Glutamatergic neuron (in vitro differentiated cells): ENCODE measurements at regions not wholly inside any gene's neighbourhood (a gene's known extent, or its start where the extent isn't known, plus 50 kb on each side); places are given as distances from the start of the nearest gene placed in this dataset.

ENCODE experiments used
- DNase-seq: peaks from one replicate; pipeline ENCODE4 v3.0.0; 2022
- H3K27ac Mint-ChIP-seq: one replicate; pipeline ENCODE4 v1.8.0; 2020; ENCODE audit warnings: mild to moderate bottlenecking, mixed read lengths, inconsistent platforms; ENCODE audit not compliant: unreplicated experiment
- H3K27me3 Mint-ChIP-seq: one replicate; pipeline ENCODE4 v1.8.0; 2020; ENCODE audit warnings: mild to moderate bottlenecking, moderate library complexity, mixed read lengths, inconsistent platforms; ENCODE audit not compliant: unreplicated experiment
- H3K36me3 Mint-ChIP-seq: one replicate; pipeline ENCODE4 v1.8.0; 2020; ENCODE audit warnings: mild to moderate bottlenecking, mixed read lengths, inconsistent platforms; ENCODE audit not compliant: unreplicated experiment
- H3K4me1 Mint-ChIP-seq: one replicate; pipeline ENCODE4 v1.8.0; 2020; ENCODE audit warnings: mild to moderate bottlenecking, low read depth, mixed read lengths, inconsistent platforms; ENCODE audit not compliant: unreplicated experiment
- H3K4me3 Mint-ChIP-seq: one replicate; pipeline ENCODE4 v1.8.0; 2020; ENCODE audit warnings: mild to moderate bottlenecking, mixed read lengths, inconsistent platforms; ENCODE audit not compliant: unreplicated experiment
- H3K9me3 Mint-ChIP-seq: one replicate; pipeline ENCODE4 v1.8.0; 2020; ENCODE audit warnings: mild to moderate bottlenecking, moderate library complexity, mixed read lengths, inconsistent platforms; ENCODE audit not compliant: unreplicated experiment
- CTCF ChIP-seq: fragments of 200-600 bp; sonication (generic); IDR thresholded peaks from one replicate; pipeline ENCODE4 v1.5.0; 2021; ENCODE audit not compliant: partially characterized antibody, unreplicated experiment

DNA sequence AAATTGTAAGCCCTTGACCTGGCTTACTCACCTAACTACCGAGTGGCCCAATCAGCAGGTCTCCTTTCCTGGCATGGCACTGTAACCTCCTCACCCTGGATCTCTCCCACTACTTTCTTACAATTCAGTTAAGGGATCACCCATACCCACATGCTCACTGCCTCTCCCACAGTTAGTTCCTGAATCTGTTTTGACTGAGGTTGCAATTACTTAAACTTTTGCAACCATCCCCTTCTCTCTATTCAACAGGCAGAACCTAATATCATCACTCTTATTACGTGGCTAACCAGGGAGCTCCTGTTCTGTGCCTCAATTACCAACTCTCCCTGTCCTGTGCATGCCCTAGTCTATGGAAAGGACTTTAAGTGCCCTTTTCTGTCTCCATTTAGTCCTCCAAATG lies 84.2 kb upstream of the IKZF1 start:
- H3K27ac Mint-ChIP-seq: no peak overlapping the region
- TF ChIP-seq CTCF: no peak
- H3K36me3 Mint-ChIP-seq: no peaks in the 10 kb centered on the region
- peaks cover 3% of the 10 kb centered on the region for H3K27me3 Mint-ChIP-seq
- H3K9me3 Mint-ChIP-seq: no peaks in the 10 kb centered on the region
- H3K4me1 Mint-ChIP-seq: no peaks in the 10 kb centered on the region
- no peak for DNase-seq
- no peak overlapping the region for H3K4me3 Mint-ChIP-seq

GRCh38 chr7:50217821-50218281 lies 86.7 kb upstream of the IKZF1 start:
- TF ChIP-seq CTCF: no peak
- no peaks in the 10 kb centered on the region for H3K36me3 Mint-ChIP-seq
- H3K9me3 Mint-ChIP-seq: no peaks in the 10 kb centered on the region
- DNase-seq: no peak
- no peaks in the 10 kb centered on the region for H3K4me1 Mint-ChIP-seq
- peaks cover 5% of the 10 kb centered on the region for H3K27me3 Mint-ChIP-seq
- no peak overlapping the region for H3K27ac Mint-ChIP-seq
- no peak overlapping the region for H3K4me3 Mint-ChIP-seq

DNA sequence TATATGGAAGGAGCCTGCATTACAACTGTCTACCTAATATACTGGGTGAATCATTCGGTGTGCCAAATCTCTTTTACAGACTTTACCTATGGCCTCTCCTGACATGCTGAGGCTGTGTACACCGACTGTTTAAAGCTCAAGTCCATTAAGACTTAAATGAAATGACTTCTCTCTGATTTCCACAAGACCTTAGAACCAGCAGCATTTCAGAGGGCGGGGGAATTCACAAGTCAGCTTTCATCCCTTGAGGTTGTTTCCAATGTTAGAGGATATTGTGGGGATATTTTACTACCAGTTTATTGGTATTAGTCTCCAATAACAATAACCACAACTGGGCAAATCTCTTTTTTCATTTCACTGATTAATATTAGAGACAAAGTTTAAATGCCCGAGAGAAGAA lies 87.1 kb upstream of the IKZF1 start:
- H3K27ac Mint-ChIP-seq: no peak overlapping the region
- no peak for TF ChIP-seq CTCF
- no peak for DNase-seq
- H3K36me3 Mint-ChIP-seq: no peaks in the 10 kb centered on the region
- no peak overlapping the region for H3K4me3 Mint-ChIP-seq
- H3K9me3 Mint-ChIP-seq: no peaks in the 10 kb centered on the region
- no peaks in the 10 kb centered on the region for H3K4me1 Mint-ChIP-seq
- H3K27me3 Mint-ChIP-seq: peaks cover 7% of the 10 kb centered on the region

DNA sequence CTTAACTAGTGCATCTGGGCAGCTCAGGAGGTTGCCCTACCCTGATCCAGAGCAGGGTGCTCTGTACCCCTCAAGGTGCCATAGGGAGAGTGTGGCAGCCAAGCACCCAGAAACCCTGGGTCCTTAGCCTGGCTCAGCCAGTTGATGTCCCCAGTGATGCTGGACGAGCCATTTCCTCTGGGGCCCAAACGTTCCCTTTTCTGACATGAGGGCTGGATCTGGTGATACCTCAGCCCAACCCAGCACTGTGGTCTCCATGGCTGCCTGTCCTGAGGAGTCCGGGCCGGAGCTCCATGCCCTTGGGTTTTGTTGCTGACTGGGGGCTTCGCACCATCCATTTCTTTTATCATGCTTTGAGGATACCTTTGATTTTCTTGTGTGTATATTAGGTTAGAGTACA lies 87.9 kb upstream of the IKZF1 start:
- Mint-ChIP-seq H3K4me3 (no peak overlapping the region), H3K9me3 (no peaks in the 10 kb centered on the region), H3K27me3 (peaks cover 12% of the 10 kb centered on the region), H3K4me1 (no peaks in the 10 kb centered on the region), H3K27ac (no peak overlapping the region), H3K36me3 (no peaks in the 10 kb centered on the region)
- no peak for TF ChIP-seq CTCF
- no peak for DNase-seq

GRCh38 chr7:50214771-50215170 lies 89.7 kb upstream of the IKZF1 start:
- Mint-ChIP-seq H3K4me1 (no peaks in the 10 kb centered on the region), H3K36me3 (no peaks in the 10 kb centered on the region), H3K9me3 (no peaks in the 10 kb centered on the region), H3K4me3 (no peak overlapping the region), H3K27ac (no peak overlapping the region), H3K27me3 (peaks cover 14% of the 10 kb centered on the region)
- no peak for DNase-seq
- TF ChIP-seq CTCF: no peak
